ENCODE measurements at regions not wholly inside any gene's neighbourhood (a gene's known extent, or its start where the extent isn't known, plus 50 kb on each side); places are given as distances from the start of the nearest gene placed in this dataset.

- Histone ChIP-seq H3K9me3 (no peaks in the 10 kb centered on the region), H3K4me3 (no peak overlapping the region), H3K4me1 (no peaks in the 10 kb centered on the region), H3K27ac (no peak overlapping the region), H3K27me3 (no peaks in the 10 kb centered on the region), H3K36me3 (no peaks in the 10 kb centered on the region)
- intact Hi-C loops (cut with DNase I; ENCODE audit: low total_unique reads), result no loop called here
- DNase-seq (ENCODE audit: low spot score in 2 of 2), result no peak
- TF ChIP-seq POLR2AphosphoS5 (IDR thresholded peaks at IDR 0.05), result no peak
- TF ChIP-seq POLR2A (IDR thresholded peaks at IDR 0.05), result no peak
- no peak for TF ChIP-seq CTCF (IDR thresholded peaks at IDR 0.05)
Measured at GRCh38 chr6:156046268-156046665, 590.6 kb upstream of the NOX3 start.

- no peaks in the 10 kb centered on the region for H3K36me3 ChIP-seq
- TF ChIP-seq POLR2AphosphoS5 (IDR thresholded peaks at IDR 0.05) (no peak), POLR2A (IDR thresholded peaks at IDR 0.05) (no peak)
- no peak for DNase-seq (ENCODE audit: low spot score in 2 of 2)
- no peaks in the 10 kb centered on the region for H3K27me3 ChIP-seq
- H3K4me3 ChIP-seq, result no peak overlapping the region
- no peaks in the 10 kb centered on the region for H3K9me3 ChIP-seq
- H3K27ac ChIP-seq, result no peak overlapping the region
- intact Hi-C loops (cut with DNase I; ENCODE audit: low total_unique reads), result no loop called here
- H3K4me1 ChIP-seq, result no peaks in the 10 kb centered on the region
Measured at GRCh38 chr6:156045401-156046267, 590.0 kb upstream of the NOX3 start.

- TF ChIP-seq POLR2A (IDR thresholded peaks at IDR 0.05) (no peak), POLR2AphosphoS5 (IDR thresholded peaks at IDR 0.05) (no peak), CTCF (IDR thresholded peaks at IDR 0.05) (no peak)
- intact Hi-C loops (cut with DNase I; ENCODE audit: low total_unique reads), result no loop called here
- H3K27ac ChIP-seq, result no peak overlapping the region
Measured at GRCh38 chr6:156033598-156033997, 578.0 kb upstream of the NOX3 start.

GRCh38 chr6:156031516-156031915 lies 575.9 kb upstream of the NOX3 start:
- no peak overlapping the region for H3K27ac ChIP-seq
- H3K4me1 ChIP-seq, result no peaks in the 10 kb centered on the region
- TF ChIP-seq CTCF (IDR thresholded peaks at IDR 0.05), result no peak
- TF ChIP-seq POLR2A (IDR thresholded peaks at IDR 0.05), result no peak
- no peak for TF ChIP-seq POLR2AphosphoS5 (IDR thresholded peaks at IDR 0.05)
- peaks cover 5 to 14% of the 10 kb centered on the region in 2 donors for H3K9me3 ChIP-seq
- intact Hi-C loops (cut with DNase I; ENCODE audit: low total_unique reads), result no loop called here
- no peak overlapping the region for H3K4me3 ChIP-seq
- H3K36me3 ChIP-seq, result no peaks in the 10 kb centered on the region
- no peaks in the 10 kb centered on the region for H3K27me3 ChIP-seq
- no peak for DNase-seq (ENCODE audit: low spot score in 2 of 2)

More at GRCh38 chr6:156033598-156033997, 578.0 kb upstream of the NOX3 start:
- no peaks in the 10 kb centered on the region for H3K4me1 ChIP-seq
- no peaks in the 10 kb centered on the region for H3K27me3 ChIP-seq
- DNase-seq (ENCODE audit: low spot score in 2 of 2), result no peak
- no peak overlapping the region for H3K4me3 ChIP-seq
- H3K36me3 ChIP-seq, result no peaks in the 10 kb centered on the region
- H3K9me3 ChIP-seq, result peaks cover 5 to 14% of the 10 kb centered on the region in 2 donors

GRCh38 chr6:156030053-156030452 lies 574.4 kb upstream of the NOX3 start:
- Histone ChIP-seq H3K4me3 (no peak overlapping the region), H3K9me3 (peaks cover 10 to 14% of the 10 kb centered on the region in 2 donors), H3K27ac (no peak overlapping the region), H3K4me1 (no peaks in the 10 kb centered on the region), H3K36me3 (no peaks in the 10 kb centered on the region), H3K27me3 (no peaks in the 10 kb centered on the region)
- TF ChIP-seq POLR2A (IDR thresholded peaks at IDR 0.05), result no peak
- TF ChIP-seq CTCF (IDR thresholded peaks at IDR 0.05), result no peak
- TF ChIP-seq POLR2AphosphoS5 (IDR thresholded peaks at IDR 0.05), result no peak
- intact Hi-C loops (cut with DNase I; ENCODE audit: low total_unique reads), result no loop called here
- no peak for DNase-seq (ENCODE audit: low spot score in 2 of 2)

All from breast epithelium (tissue), 4 donors.